ENCODE measurements at regions not wholly inside any gene's neighbourhood (a gene's known extent, or its start where the extent isn't known, plus 50 kb on each side); places are given as distances from the start of the nearest gene placed in this dataset.

GRCh38 chr15:92813485-92813884 lies 86.6 kb upstream of the CHD2 start:
- TF ChIP-seq CTCF (IDR thresholded peaks at IDR 0.05; ENCODE audit: extremely low read depth in 1 of 2, insufficient read depth in 1 of 2, low read depth in 1 of 2, low read length in 2 of 2) (no peak), POLR2A (IDR thresholded peaks at IDR 0.05; ENCODE audit: low read depth, low read length) (no peak)
